Panc1 (cell line): ENCODE measurements at regions not wholly inside any gene's neighbourhood (a gene's known extent, or its start where the extent isn't known, plus 50 kb on each side); places are given as distances from the start of the nearest gene placed in this dataset.

Source experiments
- CTCF ChIP-seq: fragments of 450-650 bp; IDR thresholded peaks from 2 replicates; pipeline ENCODE4 v1.5.1; 2017; ENCODE audit warnings: mild to moderate bottlenecking
- POLR2AphosphoS5 ChIP-seq: IDR thresholded peaks from 2 replicates; pipeline ENCODE4 v1.6.1; 2012; ENCODE audit warnings: mild to moderate bottlenecking, low read depth, low read length, moderate library complexity
- SIN3A ChIP-seq: IDR thresholded peaks from 2 replicates; pipeline ENCODE4 v1.6.1; 2012; ENCODE audit warnings: low read depth, mild to moderate bottlenecking, low read length, moderate library complexity, borderline replicate concordance; ENCODE audit not compliant: insufficient read depth

GRCh38 chr5:159406571-159406970, 76.3 kb upstream of the IL12B start:
- TF ChIP-seq CTCF (no peak), POLR2AphosphoS5 (no peak), SIN3A (no peak)
